ENCODE measurements at regions not wholly inside any gene's neighbourhood (a gene's known extent, or its start where the extent isn't known, plus 50 kb on each side); places are given as distances from the start of the nearest gene placed in this dataset.

DNA sequence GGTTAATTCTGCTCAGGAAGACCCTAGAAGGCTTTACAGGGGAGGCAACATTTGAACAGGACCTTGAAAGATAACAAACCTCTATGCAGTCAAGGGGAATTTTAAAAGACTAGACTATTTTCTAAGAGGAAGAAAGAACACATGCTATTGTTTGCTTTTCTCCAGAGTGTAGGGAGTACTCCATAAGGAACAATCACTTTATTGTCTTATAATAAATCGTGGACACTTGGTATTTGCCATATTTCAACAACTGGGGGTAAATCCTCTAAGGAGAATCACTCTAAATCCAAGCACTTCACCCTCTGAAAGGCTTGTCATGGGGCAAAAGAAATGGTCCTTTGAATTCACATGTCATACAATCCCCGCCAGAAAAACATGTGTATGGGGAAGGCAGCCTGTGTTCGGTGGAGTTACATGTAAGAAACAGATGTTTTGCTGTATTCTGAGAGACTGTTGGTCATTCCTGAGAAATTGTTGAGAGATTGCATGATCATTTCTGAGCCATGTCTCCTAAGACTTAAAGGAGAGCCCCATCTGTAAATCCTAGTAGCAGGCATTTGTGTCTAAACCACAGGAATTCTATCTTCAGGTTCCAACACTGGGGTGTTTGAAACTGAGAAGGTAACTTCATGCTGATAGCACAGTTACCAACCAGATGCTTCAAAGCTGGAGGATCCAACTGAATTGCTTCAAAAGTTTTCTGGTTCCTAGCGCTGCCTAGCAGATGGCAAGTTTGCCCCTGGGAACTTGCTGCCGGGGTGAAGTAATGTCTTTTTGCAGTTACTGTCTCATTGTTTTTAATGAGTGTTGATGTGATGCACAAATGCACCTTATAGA lies 66.8 kb downstream of the FZD4 start:
- Histone ChIP-seq H3K27ac (ENCODE audit: low read depth, low read length) (no peak overlapping the region), H3K79me2 (ENCODE audit: control insufficient read depth, low read length) (no peaks in the 10 kb centered on the region), H3K9me2 (replicated peaks; ENCODE audit: control insufficient read depth, low read length) (no peaks in the 10 kb centered on the region), H4K20me1 (ENCODE audit: control insufficient read depth, insufficient read depth, low read depth, low read length) (no peaks in the 10 kb centered on the region), H3K4me3 (ENCODE audit: low read length) (no peak overlapping the region), H3K4me1 (ENCODE audit: control insufficient read depth, low read length) (no peaks in the 10 kb centered on the region), H3K36me3 (ENCODE audit: control insufficient read depth, low read length) (no peaks in the 10 kb centered on the region), H3K9me3 (ENCODE audit: control insufficient read depth, insufficient read depth, low read length) (no peaks in the 10 kb centered on the region), H3K4me2 (ENCODE audit: low read length) (no peak overlapping the region), H3K27me3 (ENCODE audit: control insufficient read depth, low read length) (no peaks in the 10 kb centered on the region), H3F3A (ENCODE audit: control insufficient read depth, insufficient read depth) (no peaks in the 10 kb centered on the region)
- no peak for TF ChIP-seq CTCF (IDR thresholded peaks at IDR 0.05; ENCODE audit: low read depth, low read length, poor library complexity, severe bottlenecking)
- no peak for TF ChIP-seq EZH2phosphoT487 (IDR thresholded peaks at IDR 0.05; ENCODE audit: borderline replicate concordance, low read length)

GRCh38 chr11:86889001-86889341 lies 66.2 kb downstream of the FZD4 start:
- no peaks in the 10 kb centered on the region for H3K27me3 ChIP-seq (ENCODE audit: control insufficient read depth, low read length)
- H3K4me1 ChIP-seq (ENCODE audit: control insufficient read depth, low read length) = no peaks in the 10 kb centered on the region
- no peaks in the 10 kb centered on the region for H3K79me2 ChIP-seq (ENCODE audit: control insufficient read depth, low read length)
- no peaks in the 10 kb centered on the region for H3K9me2 ChIP-seq (replicated peaks; ENCODE audit: control insufficient read depth, low read length)
- no peak overlapping the region for H3K27ac ChIP-seq (ENCODE audit: low read depth, low read length)
- TF ChIP-seq EZH2phosphoT487 (IDR thresholded peaks at IDR 0.05; ENCODE audit: borderline replicate concordance, low read length) (no peak), CTCF (IDR thresholded peaks at IDR 0.05; ENCODE audit: low read depth, low read length, poor library complexity, severe bottlenecking) (no peak)
- no peaks in the 10 kb centered on the region for H3K9me3 ChIP-seq (ENCODE audit: control insufficient read depth, insufficient read depth, low read length)
- H3K4me2 ChIP-seq (ENCODE audit: low read length) = no peak overlapping the region
- no peak overlapping the region for H3K4me3 ChIP-seq (ENCODE audit: low read length)
- no peaks in the 10 kb centered on the region for H3K36me3 ChIP-seq (ENCODE audit: control insufficient read depth, low read length)
- no peaks in the 10 kb centered on the region for H4K20me1 ChIP-seq (ENCODE audit: control insufficient read depth, insufficient read depth, low read depth, low read length)
- H3F3A ChIP-seq (ENCODE audit: control insufficient read depth, insufficient read depth) = no peaks in the 10 kb centered on the region

DNA sequence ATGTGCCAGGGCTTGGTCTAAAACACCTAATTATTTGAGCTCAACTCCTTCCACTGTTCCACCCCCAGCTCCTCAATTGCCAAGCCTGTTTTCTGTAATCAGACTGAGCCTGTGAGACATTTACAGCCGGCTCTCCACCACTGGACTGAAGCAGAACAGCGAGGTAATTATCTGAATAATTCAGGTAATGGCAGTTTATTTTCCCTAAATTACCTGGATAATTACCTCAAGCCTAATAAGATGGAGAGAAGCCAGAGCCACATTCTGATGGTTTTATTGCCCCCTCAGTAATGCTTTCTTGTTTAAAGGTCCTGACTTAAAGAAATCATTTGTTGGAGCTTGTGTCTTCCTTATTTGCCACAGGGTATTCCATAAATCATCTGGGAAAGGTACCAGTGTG lies 64.2 kb downstream of the FZD4 start:
- H3K9me2 ChIP-seq (replicated peaks; ENCODE audit: control insufficient read depth, low read length) = no peaks in the 10 kb centered on the region
- no peaks in the 10 kb centered on the region for H3K27me3 ChIP-seq (ENCODE audit: control insufficient read depth, low read length)
- H3K79me2 ChIP-seq (ENCODE audit: control insufficient read depth, low read length) = no peaks in the 10 kb centered on the region
- TF ChIP-seq CTCF (IDR thresholded peaks at IDR 0.05; ENCODE audit: low read depth, low read length, poor library complexity, severe bottlenecking) = no peak
- no peak for TF ChIP-seq EZH2phosphoT487 (IDR thresholded peaks at IDR 0.05; ENCODE audit: borderline replicate concordance, low read length)
- no peak overlapping the region for H3K4me2 ChIP-seq (ENCODE audit: low read length)
- no peaks in the 10 kb centered on the region for H3K4me1 ChIP-seq (ENCODE audit: control insufficient read depth, low read length)
- no peaks in the 10 kb centered on the region for H3F3A ChIP-seq (ENCODE audit: control insufficient read depth, insufficient read depth)
- no peaks in the 10 kb centered on the region for H3K9me3 ChIP-seq (ENCODE audit: control insufficient read depth, insufficient read depth, low read length)
- H3K36me3 ChIP-seq (ENCODE audit: control insufficient read depth, low read length) = no peaks in the 10 kb centered on the region
- H3K27ac ChIP-seq (ENCODE audit: low read depth, low read length) = no peak overlapping the region
- no peak overlapping the region for H3K4me3 ChIP-seq (ENCODE audit: low read length)
- H4K20me1 ChIP-seq (ENCODE audit: control insufficient read depth, insufficient read depth, low read depth, low read length) = no peaks in the 10 kb centered on the region
